B cell (primary cell): ENCODE measurements at regions not wholly inside any gene's neighbourhood (a gene's known extent, or its start where the extent isn't known, plus 50 kb on each side); places are given as distances from the start of the nearest gene placed in this dataset.

Experiments used
- ATAC-seq: fragments of 200-7000 bp; cut with Tn5 transposase; one replicate; pipeline ENCODE4 v1.10.0; 2021; ENCODE audit warnings: low read depth, mild to moderate bottlenecking, moderate number of reproducible peaks, moderate library complexity
- CTCF ChIA-PET: fragments of 350-600 bp; sonication (Branson Sonifier 250); formaldehyde crosslinking; loops from one replicate; lab custom pipeline; 2021; ENCODE audit warnings: antibody characterized with exemption, inconsistent platforms; lab: Charles Lee
- POLR2A ChIA-PET: fragments of 350-600 bp; sonication (Branson Sonifier 250); formaldehyde crosslinking; loops from one replicate; lab custom pipeline; 2021; ENCODE audit warnings: antibody characterized with exemption; lab: Charles Lee
- DNase-seq: peaks from one replicate; pipeline ENCODE4 v3.0.0; 2013
- H2AFZ ChIP-seq: 2 replicates; pipeline ENCODE4 v1.6.1; 2012; ENCODE audit warnings: mild to moderate bottlenecking, low read depth, low read length; ENCODE audit not compliant: insufficient read depth, poor library complexity, severe bottlenecking
- H3K27ac ChIP-seq, 2 donors: 1 replicate in 1 of 2; 2 replicates in 1 of 2; pipeline ENCODE4 v1.5.1; 2012 to 2013; ENCODE audit warnings: low read length in 2 of 2, mild to moderate bottlenecking in 2 of 2, moderate library complexity in 1 of 2
- H3K27me3 ChIP-seq, 4 experiments: fragments of 200-600 bp in 1 of 4; sonication (generic) in 1 of 4; replicated peaks in 1 of 4; 1 replicate in 2 of 4; 2 replicates in 2 of 4; pipeline versions ENCODE4 v1.6.1 to v1.7.0; 2013 to 2016; ENCODE audit warnings: low read length in 3 of 4, mild to moderate bottlenecking in 2 of 4, mixed read lengths in 1 of 4, moderate library complexity in 1 of 4; ENCODE audit not compliant: insufficient read depth in 4 of 4, control insufficient read depth in 3 of 4; ENCODE audit errors: control extremely low read depth in 1 of 4
- H3K36me3 ChIP-seq, 2 experiments: replicated peaks in 1 of 2; 1 replicate in 1 of 2; 2 replicates in 1 of 2; pipeline versions ENCODE4 v1.6.1 to v1.7.1; 2013; ENCODE audit warnings: low read length in 1 of 2; ENCODE audit not compliant: insufficient read depth in 2 of 2, control insufficient read depth in 1 of 2; ENCODE audit errors: control extremely low read depth in 1 of 2, extremely low read depth in 1 of 2
- H3K4me1 ChIP-seq, 2 donors: fragments of 200-600 bp in 1 of 2; sonication (generic) in 1 of 2; 1 replicate in 1 of 2; 2 replicates in 1 of 2; pipeline versions ENCODE4 v1.5.1 to v1.6.1; 2013 to 2017; ENCODE audit warnings: low read length in 2 of 2; ENCODE audit not compliant: control insufficient read depth in 2 of 2, insufficient read depth in 2 of 2
- H3K4me2 ChIP-seq: replicated peaks from 2 replicates; pipeline ENCODE3; 2012; ENCODE audit warnings: mild to moderate bottlenecking, low read depth, low read length; ENCODE audit not compliant: poor library complexity, severe bottlenecking
- H3K4me3 ChIP-seq, 5 experiments: fragments of 200-600 bp in 1 of 5; sonication (generic) in 1 of 5; 1 replicate in 3 of 5; 2 replicates in 2 of 5; pipeline versions ENCODE4 v1.5.1 to v1.7.0; 2011 to 2016; ENCODE audit warnings: low read length in 4 of 5, mild to moderate bottlenecking in 4 of 5, low read depth in 2 of 5, control low read depth in 1 of 5, moderate library complexity in 1 of 5; ENCODE audit not compliant: insufficient read depth in 1 of 5; ENCODE audit errors: control extremely low read depth in 1 of 5, extremely low read depth in 1 of 5
- H3K79me2 ChIP-seq: fragments of 200-600 bp; sonication (generic); one replicate; pipeline ENCODE4 v1.6.0; 2016; ENCODE audit warnings: low read length; ENCODE audit not compliant: control insufficient read depth, insufficient read depth
- H3K9ac ChIP-seq: fragments of 200-600 bp; sonication (generic); 2 replicates; pipeline ENCODE4 v1.6.1; 2017; ENCODE audit warnings: mild to moderate bottlenecking, low read length, moderate library complexity
- H3K9me3 ChIP-seq, 3 donors: one replicate each; pipeline versions ENCODE4 v1.6.1 to v1.7.1; 2013; ENCODE audit warnings: low read length in 2 of 3; ENCODE audit not compliant: control insufficient read depth in 2 of 3, insufficient read depth in 1 of 3; ENCODE audit errors: control extremely low read depth in 1 of 3
- H4K20me1 ChIP-seq: 2 replicates; pipeline ENCODE4 v1.6.0; 2012; ENCODE audit warnings: mild to moderate bottlenecking, low read length; ENCODE audit not compliant: insufficient read depth, control insufficient read depth, poor library complexity, severe bottlenecking
- H3K27ac Mint-ChIP-seq: one replicate; pipeline ENCODE4 v1.8.0; 2021; ENCODE audit warnings: mixed read lengths
- H3K27me3 Mint-ChIP-seq: one replicate; pipeline ENCODE4 v1.8.0; 2021; ENCODE audit warnings: mixed read lengths
- H3K4me1 Mint-ChIP-seq: one replicate; pipeline ENCODE4 v1.8.0; 2021; ENCODE audit warnings: mixed read lengths
- H3K4me3 Mint-ChIP-seq: one replicate; pipeline ENCODE4 v1.8.0; 2021; ENCODE audit warnings: mixed read lengths
- H3K9me3 Mint-ChIP-seq: one replicate; pipeline ENCODE4 v1.8.0; 2022; ENCODE audit warnings: mixed read lengths; ENCODE audit not compliant: insufficient read depth
- CTCF ChIP-seq: fragments of 200-600 bp; IDR thresholded peaks from one replicate; pipeline ENCODE4 v1.8.0; 2022; ENCODE audit warnings: antibody characterized with exemption, mild to moderate bottlenecking
- EZH2 ChIP-seq: IDR thresholded peaks from 2 replicates; pipeline ENCODE4 v1.6.1; 2012; ENCODE audit warnings: borderline replicate concordance, low read depth, mild to moderate bottlenecking, moderate library complexity, low read length; ENCODE audit not compliant: insufficient read depth, poor library complexity, severe bottlenecking
- WGBS: methylation state at CpG from one replicate; pipeline ENCODE4 v1.1.5; 2013; ENCODE audit warnings: missing lambda C conversion rate; ENCODE audit not compliant: insufficient coverage; 5-methylcytosine and 5-hydroxymethylcytosine counted together
- intact Hi-C: fragments of 100-400 bp; cut with micrococcal nuclease; formaldehyde crosslinking; loops from one replicate; pipeline ENCODE4 v1.10.0; 2022

- Histone ChIP-seq H3K9me3 (peaks cover 0 to 12% (median 0%) of the 10 kb centered on the region in 3 donors), H4K20me1 (no peaks in the 10 kb centered on the region), H3K79me2 (no peaks in the 10 kb centered on the region), H3K27ac (no peak overlapping the region), H3K9ac (no peak overlapping the region), H2AFZ (no peak overlapping the region), H3K27me3 (peaks cover 0 to 2% (median 0%) of the 10 kb centered on the region in 4 experiments), H3K36me3 (no peaks in the 10 kb centered on the region), H3K4me3 (no peak overlapping the region), H3K4me1 (no peaks in the 10 kb centered on the region), H3K4me2 (no peak overlapping the region)
- 100% methylated on average over 2 of the region's 3 CpGs for WGBS
- ChIA-PET CTCF (no interaction called here), POLR2A (no interaction called here)
- no peaks in the 10 kb centered on the region for H3K4me1 Mint-ChIP-seq
- TF ChIP-seq CTCF (no peak), EZH2 (no peak)
- no peak overlapping the region for H3K27ac Mint-ChIP-seq
- no peak for DNase-seq
- peaks cover 4% of the 10 kb centered on the region for H3K9me3 Mint-ChIP-seq
- H3K4me3 Mint-ChIP-seq, result no peak overlapping the region
- intact Hi-C loops, result no loop called here
- no peak for ATAC-seq
- H3K27me3 Mint-ChIP-seq, result peaks cover 21% of the 10 kb centered on the region
These were observed 115.4 kb downstream of the UTP18 start for GRCh38 chr17:51375771-51376170.

- POLR2A ChIA-PET, result no interaction called here
- Histone ChIP-seq H3K9ac (no peak overlapping the region), H3K79me2 (no peaks in the 10 kb centered on the region), H3K27me3 (peaks cover 0 to 2% (median 0%) of the 10 kb centered on the region in 4 experiments), H3K4me1 (no peaks in the 10 kb centered on the region), H3K9me3 (peaks cover 0 to 9% (median 0%) of the 10 kb centered on the region in 3 donors), H4K20me1 (no peaks in the 10 kb centered on the region), H3K4me2 (no peak overlapping the region), H3K4me3 (no peak overlapping the region), H2AFZ (no peak overlapping the region), H3K36me3 (no peaks in the 10 kb centered on the region), H3K27ac (no peak overlapping the region)
- peaks cover 4% of the 10 kb centered on the region for H3K9me3 Mint-ChIP-seq
- H3K27me3 Mint-ChIP-seq, result peaks cover 20% of the 10 kb centered on the region
- no CpG with 5 or more reads among the region's 1 CpG for WGBS
- DNase-seq, result no peak
- no peaks in the 10 kb centered on the region for H3K4me1 Mint-ChIP-seq
- no peak for TF ChIP-seq EZH2
- no peak for TF ChIP-seq CTCF
- intact Hi-C loops, result no loop called here
- no peak for ATAC-seq
- CTCF ChIA-PET, result no interaction called here
- no peak overlapping the region for H3K4me3 Mint-ChIP-seq
- H3K27ac Mint-ChIP-seq, result no peak overlapping the region
These were observed 116.4 kb downstream of the UTP18 start for GRCh38 chr17:51376739-51377138.
